GM21825 (cell line): ENCODE measurements at regions not wholly inside any gene's neighbourhood (a gene's known extent, or its start where the extent isn't known, plus 50 kb on each side); places are given as distances from the start of the nearest gene placed in this dataset.
"Not testable (repeated sequence)": the region's sequence is repeated elsewhere in the genome, so short reads cannot be mapped to it uniquely, and the experiment has no call there.

Experiments
- ATAC-seq: cut with Tn5 transposase; IDR thresholded peaks from one replicate; pipeline ENCODE4 v1.9.1; 2021; ENCODE audit warnings: mild to moderate bottlenecking, moderate library complexity; ENCODE audit not compliant: unreplicated experiment

DNA sequence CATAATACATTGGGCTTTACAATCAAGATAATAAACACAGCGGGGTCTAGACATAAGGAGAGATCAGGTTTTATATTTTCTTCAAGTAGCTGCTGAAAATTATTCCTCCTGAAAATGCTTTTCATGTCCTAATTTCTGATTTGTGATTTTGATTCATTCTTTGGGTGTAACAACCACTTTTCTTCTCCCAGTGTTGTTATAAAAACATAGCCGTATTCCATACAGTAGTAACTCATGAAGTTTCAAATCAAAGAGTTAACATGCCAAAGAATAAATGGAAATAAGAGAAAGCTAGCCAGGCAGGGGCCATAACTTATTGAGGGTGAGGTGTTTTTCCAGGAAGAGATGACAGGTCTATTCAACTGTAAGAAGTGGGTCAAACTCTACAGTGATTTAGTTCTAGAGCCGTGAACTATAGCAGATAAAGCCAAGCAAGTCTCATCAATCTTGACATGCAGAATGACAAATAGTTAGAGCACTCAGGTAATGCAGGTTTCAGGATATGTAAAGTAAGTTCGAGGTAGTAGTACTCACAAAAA, 934.4 kb upstream of the SLITRK1 start:
- ATAC-seq, result no peak

DNA sequence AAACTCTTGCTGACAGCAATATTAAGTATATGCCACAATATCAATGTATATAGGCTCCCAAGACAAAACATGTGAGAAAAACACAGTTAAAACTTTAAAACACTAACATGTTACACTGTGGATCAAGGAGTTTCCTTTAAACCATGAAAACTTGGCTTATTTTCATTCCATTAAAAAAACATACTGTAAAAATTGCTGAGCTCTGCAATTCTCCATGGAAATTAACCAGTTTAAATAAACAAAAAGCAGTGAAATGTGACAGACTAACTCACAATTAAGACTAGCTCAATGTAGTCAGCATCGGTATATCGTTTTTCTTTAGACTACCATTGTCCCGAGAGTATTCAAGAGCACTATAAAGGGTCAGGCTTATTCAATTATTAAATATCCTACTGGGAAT, 930.5 kb upstream of the SLITRK1 start:
- no peak for ATAC-seq

DNA sequence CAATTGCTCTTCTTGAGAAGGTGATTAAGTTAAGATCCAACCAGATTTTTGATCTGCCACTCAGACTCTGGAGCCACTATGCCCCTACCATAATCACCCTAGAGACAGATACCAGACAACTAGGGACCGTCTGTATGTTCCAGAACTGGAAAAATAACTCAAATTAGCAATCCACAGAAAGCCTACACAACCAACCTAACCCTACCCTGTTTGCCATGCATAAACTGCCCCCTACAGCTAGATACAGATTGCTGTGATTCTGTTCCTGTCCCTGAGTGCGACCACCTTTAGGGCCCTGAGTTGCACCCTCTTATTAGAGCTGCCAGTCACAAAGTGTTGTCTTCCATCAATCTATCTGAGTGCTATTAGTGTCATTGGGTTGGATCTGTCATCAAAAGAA, 929.8 kb upstream of the SLITRK1 start:
- no peak for ATAC-seq

DNA sequence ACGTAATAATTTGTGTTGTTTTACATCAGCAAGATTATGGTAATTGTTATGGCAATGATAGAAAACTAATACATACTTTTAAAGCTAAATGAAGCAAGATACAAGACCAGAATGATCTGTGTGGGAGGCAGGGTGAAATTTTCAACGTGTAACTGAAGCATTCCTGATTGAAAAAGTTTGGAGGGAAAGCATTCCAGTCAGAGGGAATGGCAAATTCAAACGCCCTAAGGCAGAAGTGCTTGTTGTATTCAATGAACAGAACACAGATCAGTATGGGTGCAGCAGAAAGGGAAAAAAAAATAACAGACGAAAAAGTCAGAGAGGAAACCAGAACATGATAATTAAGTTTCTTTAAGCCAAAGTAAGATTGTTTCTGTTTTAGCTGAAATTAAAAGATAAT, 928.5 kb upstream of the SLITRK1 start:
- no peak for ATAC-seq

DNA sequence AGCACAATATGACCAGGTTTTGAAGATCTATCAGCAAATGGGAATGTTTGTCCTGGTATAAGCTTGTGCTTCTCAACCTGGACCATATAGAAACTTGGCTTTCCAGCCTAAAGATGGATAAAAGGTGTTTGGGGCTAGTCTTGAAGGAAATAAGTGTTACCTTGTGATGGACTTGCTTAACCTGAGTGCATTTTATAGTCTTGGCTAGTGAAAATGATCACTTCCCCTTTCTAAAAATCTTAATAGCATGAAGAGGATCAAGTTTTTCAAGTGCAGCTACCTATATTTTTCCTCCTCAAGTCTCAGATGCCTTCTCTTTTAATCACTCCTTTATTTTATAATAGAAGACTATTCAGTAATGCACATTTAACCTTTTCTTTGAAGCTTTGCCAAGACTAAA, 919.8 kb upstream of the SLITRK1 start:
- ATAC-seq, result no peak

DNA sequence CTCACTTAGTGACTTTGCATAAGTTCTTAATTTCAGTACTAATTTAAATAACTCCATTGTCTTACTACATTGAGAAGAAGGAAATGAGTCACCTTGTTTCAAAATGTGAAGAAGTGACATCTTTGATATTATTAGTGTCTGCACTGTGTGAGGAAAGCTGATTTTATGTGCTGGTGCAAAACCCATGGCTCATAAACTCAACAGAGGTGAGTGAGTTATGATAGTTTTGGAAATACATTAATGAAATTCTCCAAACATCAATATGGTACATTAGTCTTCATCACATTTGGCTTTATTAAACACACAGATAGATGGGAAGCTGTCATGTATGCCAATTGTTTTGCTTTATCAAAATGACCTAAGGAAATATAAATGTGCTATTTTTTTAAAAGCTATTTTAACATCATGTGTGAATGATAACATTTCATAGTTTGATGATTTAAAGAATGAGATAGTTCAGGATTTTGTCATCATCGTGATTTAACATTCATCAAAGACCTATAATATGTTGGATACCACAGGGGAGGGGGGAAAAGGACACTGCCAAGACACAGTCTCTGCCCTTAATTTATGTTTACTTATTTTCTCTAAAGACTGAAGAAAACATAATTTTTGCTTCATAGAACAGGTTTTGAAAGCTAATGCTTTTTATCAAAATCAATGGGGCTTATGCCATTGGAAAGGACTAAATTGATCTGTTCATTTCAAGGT, 902.3 kb upstream of the SLITRK1 start:
- ATAC-seq, result no peak

DNA sequence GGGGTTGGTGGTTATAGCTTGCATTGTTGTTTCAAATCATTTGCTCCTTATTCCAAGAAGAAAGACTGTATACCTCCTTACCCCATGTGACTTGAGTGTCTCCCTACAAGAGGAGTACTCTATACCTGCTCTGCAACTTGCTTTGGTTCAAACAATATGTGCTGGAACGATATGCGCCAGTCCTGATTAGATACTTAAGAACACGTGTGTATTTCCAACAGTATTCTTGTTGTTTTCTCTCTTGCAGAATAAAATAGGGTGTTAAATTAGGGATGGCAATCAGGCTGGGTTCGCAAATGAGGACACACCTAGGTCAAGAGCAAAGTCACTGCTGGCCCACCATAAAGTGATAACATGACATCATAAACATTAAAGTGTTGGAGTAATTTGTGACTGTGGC, 895.0 kb upstream of the SLITRK1 start:
- ATAC-seq, result no peak

DNA sequence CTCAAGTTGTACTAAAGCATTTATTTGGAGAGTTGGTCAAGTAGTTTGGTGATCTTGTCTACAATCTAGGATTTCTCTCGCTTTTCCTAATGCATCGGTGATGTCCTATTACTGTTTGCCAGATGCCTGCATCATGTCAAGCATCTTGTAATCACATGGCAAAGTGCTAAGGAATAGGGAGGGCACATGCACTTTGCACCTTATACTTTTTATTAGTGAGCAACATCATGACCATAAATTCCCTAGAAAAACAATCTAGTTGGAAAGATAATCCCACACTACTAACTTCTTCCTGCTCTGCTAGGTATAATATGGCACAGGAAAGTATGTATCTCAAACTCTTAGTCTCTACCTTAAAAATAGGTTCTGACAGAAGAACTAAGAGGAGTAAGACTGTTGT, 894.3 kb upstream of the SLITRK1 start:
- no peak for ATAC-seq

DNA sequence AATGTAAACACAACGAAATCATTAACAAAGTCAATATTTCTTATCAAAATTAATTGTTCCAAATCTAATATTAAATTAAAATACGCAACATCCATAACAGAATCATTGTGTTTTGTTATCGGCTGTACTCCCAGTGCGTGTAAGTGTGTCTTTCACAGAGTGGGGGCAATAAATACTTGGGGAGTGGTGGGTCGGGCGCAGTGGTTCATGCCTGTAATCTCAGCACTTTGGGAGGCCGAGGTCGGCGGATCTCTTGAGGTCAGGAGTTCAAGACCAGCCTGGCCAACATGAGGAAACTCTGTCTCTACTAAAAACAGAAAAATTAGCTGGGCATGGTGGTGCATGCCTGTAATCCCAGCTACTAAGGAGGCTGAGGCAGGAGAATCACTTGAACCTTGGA, 893.6 kb upstream of the SLITRK1 start:
- not testable (repeated sequence) for ATAC-seq

DNA sequence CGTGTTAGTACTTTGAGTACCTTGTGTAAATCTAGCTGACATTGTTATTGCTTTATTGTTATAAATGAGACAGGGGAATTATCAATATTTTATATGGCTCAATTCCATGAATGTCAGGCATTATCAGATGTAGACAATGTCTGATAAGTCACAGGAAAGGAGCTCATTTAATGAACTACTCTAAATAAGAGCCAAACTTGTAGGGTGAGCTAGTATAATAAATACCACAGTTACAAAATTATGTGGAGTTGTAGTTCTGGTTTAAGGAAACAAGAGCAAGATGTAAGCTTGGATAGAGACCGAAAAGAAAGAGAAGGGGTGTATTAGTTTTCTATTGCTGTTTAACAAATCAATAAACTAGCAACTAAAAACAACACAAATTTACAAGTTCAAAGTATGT, 891.8 kb upstream of the SLITRK1 start:
- ATAC-seq, result no peak

DNA sequence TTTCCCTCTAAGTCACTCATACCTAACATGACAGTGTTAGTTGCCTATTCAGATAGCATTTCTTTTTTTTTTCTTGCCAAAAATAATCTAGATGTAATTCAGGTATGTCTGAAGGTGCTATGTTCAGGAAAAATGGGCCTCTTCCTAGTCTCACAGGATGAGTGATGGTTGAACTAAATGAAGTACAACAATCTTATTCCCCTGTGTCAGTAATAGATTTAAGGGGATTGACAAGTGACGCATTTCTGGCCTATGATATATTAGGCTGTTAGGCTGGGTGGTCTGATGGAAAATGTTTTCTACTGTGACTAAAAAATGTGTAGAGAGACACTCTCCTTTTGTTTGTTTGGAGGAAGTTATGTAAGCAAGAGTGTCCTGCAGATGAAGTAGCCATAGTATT, 878.7 kb upstream of the SLITRK1 start:
- ATAC-seq, result no peak

DNA sequence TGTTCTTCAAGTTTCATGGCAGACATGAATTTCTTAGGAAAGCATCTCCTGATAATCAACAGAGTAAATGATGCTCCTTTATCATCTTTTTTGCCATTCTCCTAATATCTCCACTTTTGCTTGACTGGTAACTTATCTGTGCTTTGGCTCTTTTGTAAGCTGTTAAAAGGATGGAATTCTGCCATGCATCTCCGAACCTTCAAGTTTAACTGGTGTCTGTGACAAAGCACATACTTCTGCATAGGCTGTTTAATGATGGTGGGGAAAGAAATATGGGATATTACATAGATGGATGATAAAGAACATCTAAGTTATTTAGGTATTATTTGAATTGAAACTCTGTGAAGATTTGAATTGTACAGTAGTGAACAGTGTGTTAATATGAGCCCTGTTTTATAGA, 866.9 kb upstream of the SLITRK1 start:
- ATAC-seq, result no peak

DNA sequence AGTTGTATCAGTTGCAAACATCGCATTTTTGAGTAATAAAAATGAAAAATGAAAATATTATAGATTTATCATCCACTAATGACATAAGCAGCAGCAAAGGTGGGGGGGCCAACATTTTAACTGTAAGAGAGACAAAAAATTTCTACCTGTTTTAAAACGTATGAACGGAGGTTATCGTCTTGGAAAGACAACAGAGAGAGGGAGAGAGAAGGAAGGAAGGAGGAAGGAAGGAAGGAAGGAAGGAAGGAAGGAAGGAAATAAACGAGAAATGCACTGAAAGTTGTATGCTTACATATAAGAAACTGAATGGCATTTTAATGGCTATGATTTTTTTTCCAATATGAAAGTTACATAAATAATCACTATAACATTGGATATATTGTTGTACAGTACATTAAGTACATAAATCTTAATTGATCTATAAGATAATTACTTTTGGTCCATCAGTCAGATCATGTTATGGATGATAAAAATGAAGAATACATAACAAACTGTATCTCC, 862.8 kb upstream of the SLITRK1 start:
- ATAC-seq, result no peak

DNA sequence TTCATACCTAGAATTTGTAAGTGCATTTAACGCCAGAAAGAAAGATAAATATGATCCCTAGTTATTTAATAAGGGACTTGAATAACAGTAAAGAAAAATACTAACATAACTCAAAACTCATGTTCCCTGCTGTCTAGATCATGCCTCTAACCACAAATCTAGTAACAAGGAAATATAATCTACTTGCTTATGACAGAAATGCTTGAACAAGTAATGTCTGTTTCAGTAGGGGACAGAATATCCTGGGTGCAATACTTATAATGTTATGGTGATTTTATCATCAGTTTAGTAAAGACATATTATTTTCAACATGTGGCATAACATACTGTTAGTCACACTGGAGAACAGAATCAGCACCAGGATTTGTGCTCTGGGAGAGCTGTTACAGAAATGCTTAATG, 861.9 kb upstream of the SLITRK1 start:
- no peak for ATAC-seq

DNA sequence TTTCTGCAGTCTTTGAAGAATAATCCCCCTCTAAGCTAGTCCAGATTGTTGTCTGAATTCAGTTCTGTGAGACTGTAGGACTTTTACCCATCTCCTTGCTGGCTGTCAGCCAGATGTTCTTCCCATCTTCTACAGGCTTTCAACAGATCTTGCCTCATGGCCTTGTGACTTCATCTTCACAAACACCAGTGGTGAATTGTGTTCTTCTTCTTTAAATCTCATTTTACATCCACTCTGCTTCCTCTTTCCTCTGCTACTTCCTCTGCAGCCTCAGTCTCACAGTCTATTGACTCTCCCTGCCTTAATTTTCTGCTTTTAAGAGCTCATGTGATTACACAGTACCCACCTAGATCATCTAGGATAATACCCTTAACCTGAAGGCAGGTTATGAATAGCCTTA, 859.0 kb upstream of the SLITRK1 start:
- no peak for ATAC-seq

DNA sequence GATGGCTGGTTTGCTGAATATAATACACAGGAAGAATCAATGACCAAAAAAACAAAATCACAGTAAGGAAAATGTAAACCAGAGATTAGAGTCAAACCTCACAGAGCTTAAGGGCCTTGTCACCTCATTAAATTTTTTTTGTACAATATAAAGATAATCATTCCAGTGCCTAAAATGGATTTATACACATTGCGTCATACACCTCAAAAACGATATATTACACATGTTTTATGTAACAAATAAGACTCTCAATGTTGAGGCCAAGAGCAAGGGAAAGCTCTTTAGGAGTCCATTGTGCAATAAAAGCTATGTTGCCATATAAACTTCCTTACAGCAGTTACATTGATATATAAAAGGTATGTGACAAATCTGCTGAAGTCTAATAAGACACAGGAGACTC, 856.7 kb upstream of the SLITRK1 start:
- no peak for ATAC-seq

DNA sequence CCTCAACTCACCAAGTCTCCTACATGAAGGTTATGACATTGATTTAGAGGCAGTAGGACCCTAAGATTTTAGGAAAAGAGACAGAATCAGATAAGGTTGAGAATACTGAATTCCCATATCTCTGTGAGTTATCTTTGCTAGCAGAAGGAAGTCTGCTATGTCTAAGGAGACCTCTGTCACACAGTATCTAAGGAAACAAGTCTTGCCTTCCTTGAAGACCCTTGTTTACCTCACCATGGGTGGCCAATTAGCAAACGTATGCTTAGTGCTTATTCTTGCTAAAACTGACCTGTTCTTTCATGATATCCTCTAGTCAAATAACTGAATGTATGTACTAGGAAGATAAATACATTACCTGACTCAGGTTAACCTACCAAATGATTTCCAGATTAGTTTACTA, 855.4 kb upstream of the SLITRK1 start:
- ATAC-seq, result no peak

DNA sequence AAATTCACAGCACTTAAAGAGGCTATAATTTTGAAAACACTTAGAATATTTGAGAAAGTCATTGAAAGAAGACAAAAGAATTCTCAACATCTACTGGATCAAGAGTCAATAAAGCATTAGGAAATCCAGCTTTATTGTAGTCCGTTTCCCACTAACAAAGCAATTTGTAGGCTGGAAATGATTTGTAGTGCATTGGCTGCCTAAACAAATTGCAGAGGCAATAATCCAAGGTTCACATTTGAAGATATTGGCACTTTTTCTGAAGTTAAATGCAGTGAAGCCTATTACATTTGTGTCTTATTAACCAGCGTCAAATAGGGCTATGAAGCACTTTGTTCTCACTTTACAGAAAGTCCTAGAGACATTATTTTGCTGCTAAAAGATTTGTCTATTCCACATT, 848.1 kb upstream of the SLITRK1 start:
- ATAC-seq, result no peak

DNA sequence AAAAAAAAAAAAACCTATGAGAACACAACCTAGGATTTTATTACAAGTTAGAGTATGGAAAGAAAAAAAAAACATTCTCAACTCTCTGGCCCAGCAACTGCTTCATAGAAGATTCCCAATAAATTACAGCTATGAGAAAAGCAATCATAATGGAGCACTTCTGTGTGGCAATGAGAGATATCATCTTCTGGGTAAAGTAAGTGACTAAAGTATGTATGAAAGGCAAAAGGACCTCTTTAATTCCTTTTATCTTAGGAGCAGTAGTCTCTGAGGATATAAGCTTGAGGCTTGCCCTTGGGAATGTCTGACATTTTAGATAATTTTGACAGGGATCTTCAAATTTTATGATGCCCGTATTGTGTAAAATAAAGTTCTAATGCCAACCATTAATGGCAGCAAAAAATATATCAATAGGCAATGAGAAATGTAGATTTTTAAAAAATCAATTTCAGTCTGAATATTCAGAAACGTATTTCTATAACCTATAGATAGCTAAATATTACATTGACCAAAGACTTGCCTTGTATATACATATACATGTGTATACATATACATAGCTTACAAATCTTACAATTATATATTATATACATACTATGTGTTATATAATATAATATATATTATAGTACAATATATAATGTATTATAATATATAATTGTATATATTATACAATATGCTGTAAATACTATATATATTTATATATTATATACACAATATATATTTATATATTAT, 823.9 kb upstream of the SLITRK1 start:
- no peak for ATAC-seq

DNA sequence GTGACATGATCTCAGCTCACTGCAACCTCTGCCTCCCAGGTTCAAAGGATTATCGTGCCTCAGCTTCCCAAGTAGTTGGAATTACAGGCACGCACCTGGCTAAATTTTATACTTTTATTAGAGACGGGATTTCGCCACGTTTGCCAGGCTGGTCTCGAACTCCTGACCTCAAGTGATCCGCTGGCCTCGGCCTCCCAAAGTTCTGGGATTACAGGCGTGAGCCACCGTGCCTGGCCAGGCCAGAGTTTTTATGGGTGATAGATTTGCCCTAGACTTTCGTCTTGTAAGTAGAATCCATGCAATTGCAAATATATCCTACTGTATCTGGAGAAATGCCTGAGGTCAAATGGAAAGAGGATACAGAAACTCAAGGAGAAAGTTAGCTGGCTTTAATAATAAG, 819.9 kb upstream of the SLITRK1 start:
- ATAC-seq, result no peak

DNA sequence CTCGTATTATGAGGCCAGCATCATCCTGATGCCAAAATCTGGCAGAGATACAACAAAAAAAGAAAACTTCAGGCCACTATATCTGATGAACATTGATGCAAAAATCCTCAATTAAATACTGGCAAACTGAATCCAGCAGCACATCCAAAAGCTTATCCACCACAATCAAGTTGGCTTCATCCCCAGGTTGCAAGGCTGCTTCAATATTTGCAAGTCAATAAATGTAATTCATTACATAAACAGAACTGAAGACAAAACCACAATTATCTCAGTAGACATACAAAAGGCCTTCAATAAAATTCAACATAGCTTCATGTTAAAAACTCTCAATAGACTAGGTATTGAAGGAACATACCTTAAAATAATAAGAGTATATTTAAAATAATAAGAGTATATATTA, 815.3 kb upstream of the SLITRK1 start:
- not testable (repeated sequence) for ATAC-seq

DNA sequence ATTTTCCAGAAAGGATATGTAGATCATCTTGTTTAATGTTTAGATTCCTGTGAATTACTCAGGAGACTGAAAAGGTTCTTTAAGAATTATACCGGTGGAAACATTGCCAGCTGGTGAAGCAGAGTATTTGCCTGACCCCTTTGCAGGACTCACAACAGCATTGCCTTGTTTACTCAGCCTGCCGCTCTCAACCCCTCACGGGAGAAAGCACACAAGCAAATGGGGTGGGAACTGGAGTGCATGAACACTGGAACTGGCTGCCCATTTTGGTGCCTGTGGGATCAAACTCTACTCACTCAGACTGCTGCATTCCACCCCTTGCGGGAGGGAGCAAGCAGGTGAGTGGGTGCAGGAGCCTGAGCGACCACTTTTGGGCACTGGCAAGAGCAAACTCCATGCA, 804.7 kb upstream of the SLITRK1 start:
- no peak for ATAC-seq
